K562 (cell line): ENCODE measurements at regions not wholly inside any gene's neighbourhood (a gene's known extent, or its start where the extent isn't known, plus 50 kb on each side); places are given as distances from the start of the nearest gene placed in this dataset.

Experiments used
- ATAC-seq: fragments of 200-7000 bp; cut with Tn5 transposase; 3 replicates; pipeline ENCODE4 v1.9.1; 2020; ENCODE audit warnings: moderate library complexity
- BruUV-seq: library from RNA; stranded (reverse); fragments of 400-500 nt; replicated peaks from 2 replicates; lab custom pipeline; 2021; lab: Mats Ljungman, UMichigan
- CTCF ChIA-PET: fragments of 300-600 bp; formaldehyde crosslinking; extraction: SDS; loops from one replicate; lab custom pipeline; 2021; ENCODE audit warnings: low intra/inter-chr PET ratio; lab: Yijun Ruan, JAX
- POLR2A ChIA-PET: fragments of 300-600, 350-650 bp; sonication (Branson Sonifier 250); formaldehyde crosslinking; extraction: SDS; loops from one replicate; lab custom pipeline; 2021; ENCODE audit warnings: antibody characterized with exemption, inconsistent platforms; lab: Yijun Ruan, JAX
- DNase-seq, 4 experiments: peaks; one replicate each; pipeline versions ENCODE4 v3.0.0 to v3.0.0-alpha.2; 2011 to 2018; ENCODE audit warnings: low spot score in 3 of 4, mixed read lengths in 3 of 4; ENCODE audit errors: extremely low read depth in 1 of 4
- FAIRE-seq: peaks from 2 replicates; lab custom pipeline; 2011; peaks lifted over from hg19 to GRCh38; lab: Jason Lieb, UNC
- H2AFZ ChIP-seq: 2 replicates; pipeline ENCODE4 v1.6.0; 2011; ENCODE audit warnings: low read depth, low read length, control low read depth, inconsistent platforms
- H3K27ac ChIP-seq: fragments of 200-600 bp; 3 replicates; pipeline ENCODE4 v1.8.0; 2011; ENCODE audit warnings: low read depth, mild to moderate bottlenecking, control low read depth, inconsistent platforms, low read length, moderate library complexity, mixed read lengths; ENCODE audit errors: extremely low read depth
- H3K27me3 ChIP-seq, 2 experiments: fragments of 300-600 bp in 1 of 2; 2 replicates in 1 of 2; 3 replicates in 1 of 2; pipeline versions ENCODE4 v1.6.0 to v1.8.0; 2011; ENCODE audit warnings: inconsistent platforms in 2 of 2, low read length in 2 of 2, mild to moderate bottlenecking in 1 of 2, mixed read lengths in 1 of 2, moderate library complexity in 1 of 2; ENCODE audit not compliant: control insufficient read depth in 2 of 2, insufficient read depth in 2 of 2
- H3K36me3 ChIP-seq: fragments of 300-600 bp; 3 replicates; pipeline ENCODE4 v1.8.0; 2011; ENCODE audit warnings: mild to moderate bottlenecking, low read length, inconsistent platforms; ENCODE audit not compliant: control insufficient read depth, insufficient read depth
- H3K4me1 ChIP-seq, 2 experiments: fragments of 200-600 bp in 1 of 2; replicated peaks in 1 of 2; 2 replicates in 1 of 2; 3 replicates in 1 of 2; pipeline versions ENCODE4 v1.5.1 to v1.8.0; 2011; ENCODE audit warnings: inconsistent platforms in 2 of 2, low read length in 2 of 2, mild to moderate bottlenecking in 1 of 2, mixed read lengths in 1 of 2, moderate library complexity in 1 of 2; ENCODE audit not compliant: control insufficient read depth in 2 of 2, insufficient read depth in 2 of 2
- H3K4me2 ChIP-seq: 2 replicates; pipeline ENCODE4 v1.6.1; 2011; ENCODE audit warnings: low read length, control low read depth, inconsistent platforms, mixed read lengths; ENCODE audit not compliant: insufficient read depth
- H3K4me3 ChIP-seq: fragments of 200-600 bp; sonication (generic), shearing (Covaris generic); 2 replicates; pipeline ENCODE4 v1.5.1; 2016; ENCODE audit warnings: control low read depth, inconsistent platforms
- H3K79me2 ChIP-seq: fragments of 200-600 bp; 3 replicates; pipeline ENCODE4 v1.8.0; 2011; ENCODE audit warnings: low read length, inconsistent platforms; ENCODE audit not compliant: control insufficient read depth, insufficient read depth
- H3K9ac ChIP-seq, 2 experiments: 2 replicates each; pipeline versions ENCODE4 v1.6.0 to v1.6.1; 2011; ENCODE audit warnings: low read depth in 2 of 2, low read length in 2 of 2, control low read depth in 1 of 2, inconsistent platforms in 1 of 2, mild to moderate bottlenecking in 1 of 2, mixed read lengths in 1 of 2; ENCODE audit not compliant: insufficient read depth in 1 of 2
- H3K9me1 ChIP-seq: one replicate; pipeline ENCODE4 v1.6.0; 2011; ENCODE audit warnings: inconsistent platforms, mild to moderate bottlenecking, low read length, moderate library complexity; ENCODE audit not compliant: control insufficient read depth, insufficient read depth
- H3K9me3 ChIP-seq: replicated peaks from 2 replicates; pipeline ENCODE4 v1.5.1; 2011; ENCODE audit warnings: low read depth, low read length, inconsistent platforms; ENCODE audit not compliant: control insufficient read depth, insufficient read depth
- H4K20me1 ChIP-seq: replicated peaks from 2 replicates; pipeline ENCODE4 v1.6.1; 2011; ENCODE audit warnings: low read length, inconsistent platforms, mixed read lengths; ENCODE audit not compliant: control insufficient read depth, insufficient read depth
- CEBPB ChIP-seq: fragments of 450-650 bp; IDR thresholded peaks from 2 replicates; pipeline ENCODE4 v1.6.1; 2016; ENCODE audit warnings: missing genetic modification characterization, missing compliant biosample characterization
- KLF10 ChIP-seq: fragments of 250-450 bp; sonication (Bioruptor Pico); IDR thresholded peaks from 2 replicates; pipeline ENCODE4 v1.6.1; 2021; ENCODE audit warnings: matching md5 sums
- SMAD3 ChIP-seq: fragments of 450-650 bp; formaldehyde crosslinking; conservative IDR thresholded peaks from 2 replicates; pipeline ENCODE4 v1.4.0; 2020; ENCODE audit warnings: mild to moderate bottlenecking
- ZNF518B ChIP-seq: fragments of 250-450 bp; sonication (Bioruptor Pico); IDR thresholded peaks from 2 replicates; pipeline ENCODE4 v1.5.0; 2021; ENCODE audit warnings: mild to moderate bottlenecking, moderate library complexity
- WGBS: fragments of 100-300 bp; shearing (Covaris generic); methylation state at CpG from one replicate; pipeline ENCODE4 v1.1.6; 2016; ENCODE audit warnings: low coverage, mixed read lengths; ENCODE audit not compliant: insufficient coverage; ENCODE audit errors: missing lambda C conversion rate; 5-methylcytosine and 5-hydroxymethylcytosine counted together
- in situ Hi-C: fragments of 300-500 bp; cut with MboI; formaldehyde crosslinking; loops from 4 replicates; pipeline ENCODE4 v1.15.0; 2018; ENCODE audit warnings: inconsistent platforms, mixed read lengths
- intact Hi-C: fragments of 100-400 bp; cut with micrococcal nuclease; formaldehyde crosslinking; loops from 2 replicates; pipeline ENCODE4 v1.14.2; 2022

- H4K20me1 ChIP-seq: no peaks in the 10 kb centered on the region
- POLR2A ChIA-PET: no interaction called here
- no TSS peak for BruUV-seq
- CTCF ChIA-PET: no interaction called here
- no peak overlapping the region for H2AFZ ChIP-seq
- TF ChIP-seq KLF10 (CRISPR knock-in tag): no peak
- no peak for TF ChIP-seq CEBPB
- TF ChIP-seq ZNF518B (CRISPR knock-in tag): no peak
- TF ChIP-seq SMAD3 (CRISPR knock-in tag): no peak
- no peaks in the 10 kb centered on the region for H3K9me1 ChIP-seq
- no peak for ATAC-seq
- no peaks in the 10 kb centered on the region for H3K4me1 ChIP-seq
- 0% methylated on average over 2 of the region's 2 CpGs for WGBS
- no peak for FAIRE-seq
- DNase-seq: no peak
- no peak overlapping the region for H3K4me3 ChIP-seq
- no peak overlapping the region for H3K27ac ChIP-seq
- H3K79me2 ChIP-seq: no peaks in the 10 kb centered on the region
- H3K9ac ChIP-seq: no peak overlapping the region
- H3K4me2 ChIP-seq: no peak overlapping the region
- H3K27me3 ChIP-seq: no peaks in the 10 kb centered on the region
- in situ Hi-C loops (no loop called here), intact Hi-C loops (no loop called here)
- no peaks in the 10 kb centered on the region for H3K36me3 ChIP-seq
- 0 out of 2 replicates have a peak, but pooled peaks cover 1% of the 10 kb centered on the region for H3K9me3 ChIP-seq
These were observed 75.0 kb upstream of the TNC start for GRCh38 chr9:115192835-115193525.
